Activated CD8-positive, alpha-beta memory T cell treated with anti-CD3 and anti-CD28 coated beads for 48 hours (primary cell): ENCODE measurements at regions not wholly inside any gene's neighbourhood (a gene's known extent, or its start where the extent isn't known, plus 50 kb on each side); places are given as distances from the start of the nearest gene placed in this dataset.
"Not testable (repeated sequence)": the region's sequence is repeated elsewhere in the genome, so short reads cannot be mapped to it uniquely, and the experiment has no call there.

Experiments used
- DNase-seq, 3 experiments: peaks; one replicate each; pipeline ENCODE4 v3.0.0-alpha.2; 2020; ENCODE audit warnings: low read depth in 2 of 3, low spot score in 2 of 3

DNA sequence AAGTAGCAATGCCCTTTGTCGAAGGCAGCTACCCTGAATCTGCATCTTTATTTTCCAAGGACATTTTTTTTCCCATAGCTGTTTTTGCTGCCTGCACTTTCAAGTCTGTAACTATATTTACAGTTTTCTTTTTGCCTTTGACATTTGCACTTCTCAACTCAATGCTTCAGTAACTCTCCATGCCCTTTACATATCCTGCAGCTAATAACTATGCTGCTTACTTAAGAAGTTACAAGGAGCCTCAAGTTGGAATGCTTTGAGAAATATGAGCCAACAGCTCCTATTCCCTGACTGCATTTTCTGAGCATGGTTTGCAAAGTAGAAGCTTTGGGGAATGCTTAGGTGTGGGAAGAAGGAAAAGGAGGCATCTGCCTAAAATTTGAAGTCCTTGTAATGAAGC is 194.8 kb upstream of the TRPC7 start:
- no peak for DNase-seq

- DNase-seq = no peak
Measured at GRCh38 chr5:136559651-136560050, 194.3 kb upstream of the TRPC7 start.

GRCh38 chr5:136547096-136547495 is 181.8 kb upstream of the TRPC7 start:
- DNase-seq = not testable (repeated sequence)

- not testable (repeated sequence) for DNase-seq
Measured at GRCh38 chr5:136546441-136546840, 181.1 kb upstream of the TRPC7 start.

GRCh38 chr5:136545031-136545430 is 179.7 kb upstream of the TRPC7 start:
- not testable (repeated sequence) for DNase-seq

- no peak for DNase-seq
Measured at GRCh38 chr5:136538534-136538933, 173.2 kb upstream of the TRPC7 start.

- no peak for DNase-seq
Measured at GRCh38 chr5:136529081-136529480, 163.7 kb upstream of the TRPC7 start.

GRCh38 chr5:136528481-136529030 is 163.2 kb upstream of the TRPC7 start:
- no peak for DNase-seq

DNA sequence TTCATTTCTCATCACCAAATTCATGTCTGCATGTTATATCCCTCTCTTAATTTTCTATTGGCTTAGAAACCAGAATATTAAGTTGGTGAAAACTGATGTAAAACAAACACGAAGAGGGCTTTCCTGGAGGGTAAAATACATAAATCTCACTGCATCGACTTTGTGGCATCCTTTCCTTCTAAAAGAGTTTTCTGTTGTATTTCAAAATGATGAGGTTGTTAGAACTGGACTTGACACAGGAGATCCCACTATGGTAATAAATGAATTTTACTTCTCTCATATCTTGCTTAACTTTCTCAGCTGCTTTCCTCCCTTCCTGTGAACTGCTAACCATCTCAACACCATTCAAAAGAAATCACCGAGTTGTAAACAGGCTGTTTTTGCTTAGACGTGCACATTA is 162.0 kb upstream of the TRPC7 start:
- DNase-seq = no peak

DNA sequence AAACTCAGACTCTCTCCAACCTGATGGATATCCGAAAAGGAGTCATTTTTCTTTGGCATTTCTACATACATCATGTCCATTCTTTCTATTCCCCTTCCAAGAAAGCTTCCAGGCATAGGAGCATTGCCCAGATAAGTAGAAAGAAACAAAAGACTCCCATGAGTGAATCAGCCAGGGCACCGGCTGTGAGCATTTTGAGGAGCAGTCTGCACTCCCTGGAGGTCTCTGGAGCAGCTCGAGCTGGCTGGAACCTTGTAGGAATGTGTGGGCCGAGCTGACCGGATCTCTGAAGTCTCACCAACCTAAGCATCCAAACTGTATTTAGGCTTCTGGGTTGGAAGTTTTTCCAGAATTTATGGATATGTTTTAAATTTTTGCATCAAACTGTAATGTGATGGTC is 161.4 kb upstream of the TRPC7 start:
- DNase-seq = no peak

DNA sequence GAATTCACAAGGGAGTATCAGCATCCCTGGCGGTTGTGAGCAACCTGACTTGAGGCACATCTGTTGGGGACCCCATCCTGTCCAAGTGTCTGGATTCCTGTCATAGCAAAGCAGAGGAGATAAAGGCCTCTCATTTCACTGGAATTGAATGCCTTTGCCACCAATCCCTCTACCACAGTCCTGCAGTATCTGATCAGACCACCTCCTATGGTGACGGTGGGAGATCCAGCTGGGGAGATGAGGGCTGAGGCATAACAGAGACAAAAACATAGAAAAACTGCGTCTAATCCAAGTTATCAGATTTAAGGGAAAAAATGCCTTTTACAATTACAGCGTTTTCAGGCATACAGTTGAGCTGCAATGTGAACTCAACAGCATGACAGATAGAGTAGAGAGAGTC is 160.7 kb upstream of the TRPC7 start:
- DNase-seq = no peak

- DNase-seq = no peak
Measured at GRCh38 chr5:136525597-136525996, 160.3 kb upstream of the TRPC7 start.

- no peak for DNase-seq
Measured at GRCh38 chr5:136522217-136522956, 157.0 kb upstream of the TRPC7 start.

DNA sequence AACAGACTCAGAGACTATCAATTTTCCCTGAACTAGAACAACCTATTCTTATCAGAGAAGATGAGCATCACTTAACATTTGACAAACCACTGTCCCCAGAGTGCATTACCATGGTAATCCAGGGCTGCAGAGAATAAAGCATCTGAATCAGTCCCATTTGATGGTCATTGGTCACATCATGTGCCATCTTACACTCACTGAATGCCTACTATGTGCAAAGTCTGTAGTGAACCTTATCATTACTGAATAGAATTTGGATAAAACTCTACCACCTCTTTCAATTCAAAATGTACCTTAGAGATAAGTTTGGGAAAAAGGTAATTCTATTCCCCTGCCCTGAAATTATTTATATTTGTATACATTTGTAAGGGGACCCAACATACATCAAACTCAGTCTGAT is 156.4 kb upstream of the TRPC7 start:
- no peak for DNase-seq

DNA sequence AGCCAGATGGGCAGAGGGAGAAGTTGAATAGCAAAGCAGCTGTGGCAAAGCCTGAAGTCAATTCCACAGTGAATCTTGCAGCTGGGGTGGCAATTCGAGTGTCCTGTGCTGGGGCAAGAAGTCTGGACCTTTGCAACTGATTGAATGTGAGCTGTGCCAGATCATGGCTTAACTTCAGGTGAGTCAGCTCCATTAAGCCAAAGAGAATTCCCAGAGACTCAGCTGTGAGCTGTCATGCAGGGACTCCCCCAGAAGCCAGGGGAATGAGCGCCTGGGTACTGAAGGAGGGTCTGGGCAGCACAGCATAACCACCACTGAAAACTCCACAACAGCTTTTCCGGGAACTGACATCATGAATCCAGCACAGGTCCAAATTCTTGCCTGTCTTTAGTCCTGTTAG is 153.5 kb upstream of the TRPC7 start:
- DNase-seq = no peak

- DNase-seq = no peak
Measured at GRCh38 chr5:136518174-136518573, 152.8 kb upstream of the TRPC7 start.

- no peak for DNase-seq
Measured at GRCh38 chr5:136517755-136518154, 152.4 kb upstream of the TRPC7 start.

GRCh38 chr5:136516637-136517036 is 151.3 kb upstream of the TRPC7 start:
- DNase-seq = no peak

- no peak for DNase-seq
Measured at GRCh38 chr5:136513430-136513829, 148.1 kb upstream of the TRPC7 start.

- DNase-seq = no peak
Measured at GRCh38 chr5:136511046-136511445, 145.7 kb upstream of the TRPC7 start.

DNA sequence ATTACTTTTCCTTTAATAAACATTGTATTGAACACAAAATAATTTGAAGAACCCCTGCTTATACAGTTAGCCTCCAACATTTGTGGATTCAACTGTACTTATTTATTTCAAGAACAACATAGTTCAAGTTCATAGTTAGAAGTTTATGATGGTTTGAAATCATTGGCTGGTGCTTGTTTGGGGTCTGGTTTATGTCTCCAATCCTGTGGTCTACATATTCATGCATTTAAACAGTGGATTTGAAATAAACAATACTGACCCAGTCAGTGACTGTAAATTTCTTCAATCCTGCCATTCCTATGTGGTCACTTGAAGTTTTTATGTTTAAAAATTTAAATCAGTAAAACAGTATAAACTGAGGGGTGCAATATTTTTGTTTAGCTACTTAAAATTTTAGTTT is 145.1 kb upstream of the TRPC7 start:
- DNase-seq = no peak

DNA sequence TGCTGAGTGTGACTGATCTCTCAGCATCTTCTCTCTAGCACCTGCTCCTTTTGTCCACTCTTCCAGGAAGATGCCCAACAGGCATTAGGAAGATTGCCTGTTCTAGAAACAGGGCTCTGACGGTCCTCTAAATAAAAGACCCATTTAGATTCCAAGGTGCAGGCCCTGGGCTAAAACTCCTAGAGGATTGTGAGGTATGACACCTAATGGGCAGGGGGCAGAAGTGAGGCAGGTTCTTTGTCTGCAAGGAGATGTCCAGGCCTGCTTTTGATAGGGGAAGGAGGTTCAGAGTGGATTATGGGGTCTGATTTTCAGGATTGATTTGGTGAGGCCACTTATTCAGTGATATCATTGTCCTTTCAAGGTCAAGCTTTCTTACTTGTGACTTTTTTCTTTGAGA is 140.8 kb upstream of the TRPC7 start:
- DNase-seq = no peak

GRCh38 chr5:136501133-136501532 is 135.8 kb upstream of the TRPC7 start:
- DNase-seq = no peak
